ENCODE measurements at regions not wholly inside any gene's neighbourhood (a gene's known extent, or its start where the extent isn't known, plus 50 kb on each side); places are given as distances from the start of the nearest gene placed in this dataset.

DNA sequence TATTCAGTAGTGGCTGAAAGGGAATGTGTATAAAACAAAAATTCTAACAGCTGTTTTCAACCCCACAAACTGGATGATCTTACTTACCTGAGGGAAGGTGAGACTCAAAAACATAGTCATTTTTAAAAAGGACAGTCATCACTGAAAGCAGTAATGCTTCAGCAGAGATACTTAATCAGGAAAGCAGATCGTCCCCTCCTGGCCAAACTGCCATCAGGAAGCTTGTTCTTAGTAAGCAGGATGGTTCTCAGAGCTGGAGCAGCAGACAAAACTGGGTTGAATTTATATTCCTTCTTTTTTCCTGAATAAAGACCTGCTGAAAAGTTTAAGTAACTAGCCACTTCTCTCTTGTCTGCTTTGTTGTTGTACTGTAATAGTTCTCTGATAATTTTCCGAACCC is 1156.5 kb downstream of the OLFM4 start:
- Histone ChIP-seq H4K20me1 (ENCODE audit: insufficient read depth) (no peaks in the 10 kb centered on the region), H2AFZ (ENCODE audit: low read depth, low read length) (no peak overlapping the region), H3K9me2 (ENCODE audit: insufficient read depth, low read length) (no peaks in the 10 kb centered on the region), H3K27me3 (ENCODE audit: insufficient read depth, low read depth, low read length) (no peaks in the 10 kb centered on the region), H3F3A (ENCODE audit: insufficient read depth, low read length, poor library complexity, severe bottlenecking) (no peaks in the 10 kb centered on the region), H3K27ac (ENCODE audit: low read length) (no peak overlapping the region), H3K79me2 (replicated peaks; ENCODE audit: insufficient read depth, low read length) (no peaks in the 10 kb centered on the region), H3K36me3 (ENCODE audit: insufficient read depth, low read length) (no peaks in the 10 kb centered on the region), H3K4me2 (ENCODE audit: low read length) (no peak overlapping the region), H3K9ac (ENCODE audit: low read length) (no peak overlapping the region), H3K4me3 (ENCODE audit: low read length) (no peak overlapping the region), H3K9me3 (ENCODE audit: low read length) (no peaks in the 10 kb centered on the region)
- no peak for TF ChIP-seq CTCF (IDR thresholded peaks at IDR 0.05; ENCODE audit: poor library complexity, severe bottlenecking)
- TF ChIP-seq POLR2AphosphoS5 (IDR thresholded peaks at IDR 0.05): no peak
- no peak for TF ChIP-seq TAF1 (IDR thresholded peaks at IDR 0.05; ENCODE audit: low read depth)
- TF ChIP-seq EZH2 (IDR thresholded peaks at IDR 0.05; ENCODE audit: borderline replicate concordance, insufficient read depth, low read length, poor library complexity, severe bottlenecking): no peak
- no peak for TF ChIP-seq EP300 (conservative IDR thresholded peaks at IDR 0.05; ENCODE audit: poor library complexity, severe bottlenecking)
- no peak for TF ChIP-seq MXI1 (conservative IDR thresholded peaks at IDR 0.05; ENCODE audit: poor library complexity, severe bottlenecking)
- TF ChIP-seq SMC3 (conservative IDR thresholded peaks at IDR 0.05; ENCODE audit: poor library complexity): no peak
- no peak for TF ChIP-seq RAD21 (conservative IDR thresholded peaks at IDR 0.05)
- TF ChIP-seq, protein P1, sequence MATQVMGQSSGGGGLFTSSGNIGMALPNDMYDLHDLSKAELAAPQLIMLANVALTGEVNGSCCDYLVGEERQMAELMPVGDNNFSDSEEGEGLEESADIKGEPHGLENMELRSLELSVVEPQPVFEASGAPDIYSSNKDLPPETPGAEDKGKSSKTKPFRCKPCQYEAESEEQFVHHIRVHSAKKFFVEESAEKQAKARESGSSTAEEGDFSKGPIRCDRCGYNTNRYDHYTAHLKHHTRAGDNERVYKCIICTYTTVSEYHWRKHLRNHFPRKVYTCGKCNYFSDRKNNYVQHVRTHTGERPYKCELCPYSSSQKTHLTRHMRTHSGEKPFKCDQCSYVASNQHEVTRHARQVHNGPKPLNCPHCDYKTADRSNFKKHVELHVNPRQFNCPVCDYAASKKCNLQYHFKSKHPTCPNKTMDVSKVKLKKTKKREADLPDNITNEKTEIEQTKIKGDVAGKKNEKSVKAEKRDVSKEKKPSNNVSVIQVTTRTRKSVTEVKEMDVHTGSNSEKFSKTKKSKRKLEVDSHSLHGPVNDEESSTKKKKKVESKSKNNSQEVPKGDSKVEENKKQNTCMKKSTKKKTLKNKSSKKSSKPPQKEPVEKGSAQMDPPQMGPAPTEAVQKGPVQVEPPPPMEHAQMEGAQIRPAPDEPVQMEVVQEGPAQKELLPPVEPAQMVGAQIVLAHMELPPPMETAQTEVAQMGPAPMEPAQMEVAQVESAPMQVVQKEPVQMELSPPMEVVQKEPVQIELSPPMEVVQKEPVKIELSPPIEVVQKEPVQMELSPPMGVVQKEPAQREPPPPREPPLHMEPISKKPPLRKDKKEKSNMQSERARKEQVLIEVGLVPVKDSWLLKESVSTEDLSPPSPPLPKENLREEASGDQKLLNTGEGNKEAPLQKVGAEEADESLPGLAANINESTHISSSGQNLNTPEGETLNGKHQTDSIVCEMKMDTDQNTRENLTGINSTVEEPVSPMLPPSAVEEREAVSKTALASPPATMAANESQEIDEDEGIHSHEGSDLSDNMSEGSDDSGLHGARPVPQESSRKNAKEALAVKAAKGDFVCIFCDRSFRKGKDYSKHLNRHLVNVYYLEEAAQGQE (IDR thresholded peaks at IDR 0.05; ENCODE audit: borderline replicate concordance): no peak

DNA sequence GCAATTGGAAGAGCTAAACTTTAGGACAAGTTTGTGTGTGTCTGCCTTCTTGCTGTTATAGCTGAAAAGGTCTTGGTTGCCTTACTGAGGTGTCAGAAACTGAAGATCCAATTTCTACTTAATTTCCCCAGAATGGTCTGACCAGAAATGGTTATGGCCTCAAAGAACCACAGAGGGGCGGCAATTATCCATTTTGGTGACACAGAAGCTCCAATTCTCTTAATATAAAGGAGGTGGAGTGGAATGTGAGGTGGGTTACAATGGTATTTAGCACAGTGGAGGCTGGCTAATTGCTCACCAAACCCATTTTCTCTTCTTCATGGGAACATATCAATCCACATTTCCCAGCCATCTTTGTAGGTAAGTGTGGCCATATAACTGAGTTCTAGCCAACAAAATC is 1157.2 kb downstream of the OLFM4 start:
- no peak overlapping the region for H3K4me3 ChIP-seq (ENCODE audit: low read length)
- H3F3A ChIP-seq (ENCODE audit: insufficient read depth, low read length, poor library complexity, severe bottlenecking): no peaks in the 10 kb centered on the region
- no peaks in the 10 kb centered on the region for H3K36me3 ChIP-seq (ENCODE audit: insufficient read depth, low read length)
- no peak overlapping the region for H2AFZ ChIP-seq (ENCODE audit: low read depth, low read length)
- H3K9me2 ChIP-seq (ENCODE audit: insufficient read depth, low read length): no peaks in the 10 kb centered on the region
- no peak for TF ChIP-seq MXI1 (conservative IDR thresholded peaks at IDR 0.05; ENCODE audit: poor library complexity, severe bottlenecking)
- no peak for TF ChIP-seq SMC3 (conservative IDR thresholded peaks at IDR 0.05; ENCODE audit: poor library complexity)
- TF ChIP-seq CTCF (IDR thresholded peaks at IDR 0.05; ENCODE audit: poor library complexity, severe bottlenecking): peak; percentile 12
- no peak for TF ChIP-seq EP300 (conservative IDR thresholded peaks at IDR 0.05; ENCODE audit: poor library complexity, severe bottlenecking)
- H3K79me2 ChIP-seq (replicated peaks; ENCODE audit: insufficient read depth, low read length): no peaks in the 10 kb centered on the region
- no peak overlapping the region for H3K4me2 ChIP-seq (ENCODE audit: low read length)
- no peaks in the 10 kb centered on the region for H4K20me1 ChIP-seq (ENCODE audit: insufficient read depth)
- H3K27ac ChIP-seq (ENCODE audit: low read length): no peak overlapping the region
- no peaks in the 10 kb centered on the region for H3K9me3 ChIP-seq (ENCODE audit: low read length)
- no peak overlapping the region for H3K9ac ChIP-seq (ENCODE audit: low read length)
- H3K27me3 ChIP-seq (ENCODE audit: insufficient read depth, low read depth, low read length): no peaks in the 10 kb centered on the region
